IPS-NIHi7 (cell line): ENCODE measurements at regions not wholly inside any gene's neighbourhood (a gene's known extent, or its start where the extent isn't known, plus 50 kb on each side); places are given as distances from the start of the nearest gene placed in this dataset.

Experiments
- DNase-seq: peaks from one replicate; pipeline ENCODE4 v3.0.0; 2012; ENCODE audit warnings: mixed read lengths; ENCODE audit errors: extremely low spot score

GRCh38 chr2:120587997-120588336, 147.7 kb upstream of the GLI2 start:
- DNase-seq: no peak

- DNase-seq: no peak
Observed at GRCh38 chr2:120589771-120590608, 145.7 kb upstream of the GLI2 start.

- no peak for DNase-seq
Observed at GRCh38 chr2:120590841-120591240, 144.8 kb upstream of the GLI2 start.

GRCh38 chr2:120591572-120591971, 144.1 kb upstream of the GLI2 start:
- no peak for DNase-seq

- DNase-seq: no peak
Observed at GRCh38 chr2:120592084-120592483, 143.6 kb upstream of the GLI2 start.

GRCh38 chr2:120593921-120594686, 141.6 kb upstream of the GLI2 start:
- no peak for DNase-seq

- peak; percentile 86 for DNase-seq
Observed at GRCh38 chr2:120594856-120595685, 140.6 kb upstream of the GLI2 start.

GRCh38 chr2:120595739-120596138, 139.9 kb upstream of the GLI2 start:
- DNase-seq: no peak

GRCh38 chr2:120596191-120596811, 139.4 kb upstream of the GLI2 start:
- no peak for DNase-seq

- no peak for DNase-seq
Observed at GRCh38 chr2:120596990-120597594, 138.6 kb upstream of the GLI2 start.

- DNase-seq: no peak
Observed at GRCh38 chr2:120597595-120598193, 138.0 kb upstream of the GLI2 start.

GRCh38 chr2:120598416-120598815, 137.3 kb upstream of the GLI2 start:
- no peak for DNase-seq

GRCh38 chr2:120599072-120599471, 136.6 kb upstream of the GLI2 start:
- DNase-seq: no peak

- DNase-seq: no peak
Observed at GRCh38 chr2:120599656-120600055, 136.0 kb upstream of the GLI2 start.

GRCh38 chr2:120600335-120600734, 135.3 kb upstream of the GLI2 start:
- DNase-seq: no peak

GRCh38 chr2:120600786-120601185, 134.9 kb upstream of the GLI2 start:
- no peak for DNase-seq

- DNase-seq: no peak
Observed at GRCh38 chr2:120601566-120601965, 134.1 kb upstream of the GLI2 start.

- no peak for DNase-seq
Observed at GRCh38 chr2:120602251-120602650, 133.4 kb upstream of the GLI2 start.

- no peak for DNase-seq
Observed at GRCh38 chr2:120604767-120605166, 130.9 kb upstream of the GLI2 start.

GRCh38 chr2:120605231-120605935, 130.3 kb upstream of the GLI2 start:
- DNase-seq: no peak
